HG03280 (cell line): ENCODE measurements at regions not wholly inside any gene's neighbourhood (a gene's known extent, or its start where the extent isn't known, plus 50 kb on each side); places are given as distances from the start of the nearest gene placed in this dataset.

Experiments used
- ATAC-seq: cut with Tn5 transposase; IDR thresholded peaks from one replicate; pipeline ENCODE4 v1.9.1; 2021; ENCODE audit warnings: mild to moderate bottlenecking, moderate library complexity; ENCODE audit not compliant: unreplicated experiment

- ATAC-seq = no peak
Measured at GRCh38 chr6:99867026-99867425, 127.0 kb downstream of the MCHR2 start.

GRCh38 chr6:99868074-99868702, 125.8 kb downstream of the MCHR2 start:
- ATAC-seq = peak; percentile 92
